HL-60/S4 treated with retinoic acid at 250 ng/mL for 4 days and 3 days (cell line): ENCODE measurements at regions not wholly inside any gene's neighbourhood (a gene's known extent, or its start where the extent isn't known, plus 50 kb on each side); places are given as distances from the start of the nearest gene placed in this dataset.
"Not testable (repeated sequence)": the region's sequence is repeated elsewhere in the genome, so short reads cannot be mapped to it uniquely, and the experiment has no call there.

Experiments
- in situ Hi-C: fragments of 300-500 bp; cut with MboI; formaldehyde crosslinking; loops from 2 replicates; pipeline ENCODE4 v1.7.0; 2022; ENCODE audit warnings: low sequenced_read_pairs

GRCh38 chr4:163681208-163681821 lies 186.8 kb downstream of the TMA16 start:
- in situ Hi-C loops = no loop called here

- in situ Hi-C loops = no loop called here
Measured at GRCh38 chr4:163688856-163689255, 194.4 kb downstream of the TMA16 start.

GRCh38 chr4:163693211-163693610 lies 198.7 kb downstream of the TMA16 start:
- in situ Hi-C loops = no loop called here

GRCh38 chr4:163693776-163694175 lies 199.3 kb downstream of the TMA16 start:
- in situ Hi-C loops = no loop called here

- in situ Hi-C loops = no loop called here
Measured at GRCh38 chr4:163694385-163694784, 199.9 kb downstream of the TMA16 start.

- in situ Hi-C loops = no loop called here
Measured at GRCh38 chr4:163697121-163697520, 202.6 kb downstream of the TMA16 start.

- in situ Hi-C loops = not testable (repeated sequence)
Measured at GRCh38 chr4:163700383-163700782, 205.9 kb downstream of the TMA16 start.

GRCh38 chr4:163701916-163702315 lies 207.4 kb downstream of the TMA16 start:
- in situ Hi-C loops = no loop called here

GRCh38 chr4:163702736-163703135 lies 208.2 kb downstream of the TMA16 start:
- in situ Hi-C loops = no loop called here

GRCh38 chr4:163703251-163703650 lies 208.8 kb downstream of the TMA16 start:
- in situ Hi-C loops = no loop called here

- in situ Hi-C loops = no loop called here
Measured at GRCh38 chr4:163707873-163708272, 213.4 kb downstream of the TMA16 start.

GRCh38 chr4:163709601-163710000 lies 215.1 kb downstream of the TMA16 start:
- in situ Hi-C loops = no loop called here

- in situ Hi-C loops = no loop called here
Measured at GRCh38 chr4:163710158-163710557, 215.7 kb downstream of the TMA16 start.

- in situ Hi-C loops = not testable (repeated sequence)
Measured at GRCh38 chr4:163724495-163724894, 230.0 kb downstream of the TMA16 start.

- in situ Hi-C loops = no loop called here
Measured at GRCh38 chr4:163726641-163727040, 232.2 kb downstream of the TMA16 start.

GRCh38 chr4:163731071-163731470 lies 236.6 kb downstream of the TMA16 start:
- in situ Hi-C loops = no loop called here

- in situ Hi-C loops = no loop called here
Measured at GRCh38 chr4:163732473-163732872, 238.0 kb downstream of the TMA16 start.

- in situ Hi-C loops = no loop called here
Measured at GRCh38 chr4:163736876-163737275, 242.4 kb downstream of the TMA16 start.

GRCh38 chr4:163737846-163738245 lies 243.4 kb downstream of the TMA16 start:
- in situ Hi-C loops = not testable (repeated sequence)

GRCh38 chr4:163738521-163738920 lies 244.0 kb downstream of the TMA16 start:
- in situ Hi-C loops = no loop called here

- in situ Hi-C loops = no loop called here
Measured at GRCh38 chr4:163744861-163745260, 250.4 kb downstream of the TMA16 start.

GRCh38 chr4:163747293-163747692 lies 252.8 kb downstream of the TMA16 start:
- in situ Hi-C loops = no loop called here

- in situ Hi-C loops = no loop called here
Measured at GRCh38 chr4:163747886-163748285, 253.4 kb downstream of the TMA16 start.
